ENCODE measurements at regions not wholly inside any gene's neighbourhood (a gene's known extent, or its start where the extent isn't known, plus 50 kb on each side); places are given as distances from the start of the nearest gene placed in this dataset.

DNA sequence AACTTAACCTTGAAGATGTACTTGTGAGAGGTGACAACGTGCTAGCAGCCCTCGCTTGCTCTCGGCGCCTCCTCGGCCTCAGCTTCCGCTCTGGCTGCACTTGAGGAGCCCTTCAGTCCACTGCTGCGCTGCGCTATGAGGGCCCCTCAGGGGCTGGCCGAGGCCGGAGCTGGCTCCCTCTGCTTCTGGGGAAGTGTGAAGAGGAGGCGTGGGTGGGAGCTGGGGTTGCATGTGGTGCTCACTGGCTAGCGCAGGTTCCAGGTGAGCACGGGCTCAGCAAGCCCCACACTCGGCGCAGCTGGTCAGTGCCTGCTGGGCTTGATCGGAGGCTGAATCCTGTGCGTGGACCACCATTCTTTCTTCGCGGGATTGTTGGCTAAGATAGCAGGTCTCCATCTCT, 166.1 kb downstream of the MRPS30 start:
- no peak for TF ChIP-seq SMC3 (conservative IDR thresholded peaks at IDR 0.05; ENCODE audit: poor library complexity)
- no peak for TF ChIP-seq EZH2 (IDR thresholded peaks at IDR 0.05; ENCODE audit: borderline replicate concordance, insufficient read depth, low read length, poor library complexity, severe bottlenecking)
- TF ChIP-seq, protein P1, sequence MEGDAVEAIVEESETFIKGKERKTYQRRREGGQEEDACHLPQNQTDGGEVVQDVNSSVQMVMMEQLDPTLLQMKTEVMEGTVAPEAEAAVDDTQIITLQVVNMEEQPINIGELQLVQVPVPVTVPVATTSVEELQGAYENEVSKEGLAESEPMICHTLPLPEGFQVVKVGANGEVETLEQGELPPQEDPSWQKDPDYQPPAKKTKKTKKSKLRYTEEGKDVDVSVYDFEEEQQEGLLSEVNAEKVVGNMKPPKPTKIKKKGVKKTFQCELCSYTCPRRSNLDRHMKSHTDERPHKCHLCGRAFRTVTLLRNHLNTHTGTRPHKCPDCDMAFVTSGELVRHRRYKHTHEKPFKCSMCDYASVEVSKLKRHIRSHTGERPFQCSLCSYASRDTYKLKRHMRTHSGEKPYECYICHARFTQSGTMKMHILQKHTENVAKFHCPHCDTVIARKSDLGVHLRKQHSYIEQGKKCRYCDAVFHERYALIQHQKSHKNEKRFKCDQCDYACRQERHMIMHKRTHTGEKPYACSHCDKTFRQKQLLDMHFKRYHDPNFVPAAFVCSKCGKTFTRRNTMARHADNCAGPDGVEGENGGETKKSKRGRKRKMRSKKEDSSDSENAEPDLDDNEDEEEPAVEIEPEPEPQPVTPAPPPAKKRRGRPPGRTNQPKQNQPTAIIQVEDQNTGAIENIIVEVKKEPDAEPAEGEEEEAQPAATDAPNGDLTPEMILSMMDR (IDR thresholded peaks at IDR 0.05; ENCODE audit: poor library complexity, severe bottlenecking), result no peak
- TF ChIP-seq, protein P2, sequence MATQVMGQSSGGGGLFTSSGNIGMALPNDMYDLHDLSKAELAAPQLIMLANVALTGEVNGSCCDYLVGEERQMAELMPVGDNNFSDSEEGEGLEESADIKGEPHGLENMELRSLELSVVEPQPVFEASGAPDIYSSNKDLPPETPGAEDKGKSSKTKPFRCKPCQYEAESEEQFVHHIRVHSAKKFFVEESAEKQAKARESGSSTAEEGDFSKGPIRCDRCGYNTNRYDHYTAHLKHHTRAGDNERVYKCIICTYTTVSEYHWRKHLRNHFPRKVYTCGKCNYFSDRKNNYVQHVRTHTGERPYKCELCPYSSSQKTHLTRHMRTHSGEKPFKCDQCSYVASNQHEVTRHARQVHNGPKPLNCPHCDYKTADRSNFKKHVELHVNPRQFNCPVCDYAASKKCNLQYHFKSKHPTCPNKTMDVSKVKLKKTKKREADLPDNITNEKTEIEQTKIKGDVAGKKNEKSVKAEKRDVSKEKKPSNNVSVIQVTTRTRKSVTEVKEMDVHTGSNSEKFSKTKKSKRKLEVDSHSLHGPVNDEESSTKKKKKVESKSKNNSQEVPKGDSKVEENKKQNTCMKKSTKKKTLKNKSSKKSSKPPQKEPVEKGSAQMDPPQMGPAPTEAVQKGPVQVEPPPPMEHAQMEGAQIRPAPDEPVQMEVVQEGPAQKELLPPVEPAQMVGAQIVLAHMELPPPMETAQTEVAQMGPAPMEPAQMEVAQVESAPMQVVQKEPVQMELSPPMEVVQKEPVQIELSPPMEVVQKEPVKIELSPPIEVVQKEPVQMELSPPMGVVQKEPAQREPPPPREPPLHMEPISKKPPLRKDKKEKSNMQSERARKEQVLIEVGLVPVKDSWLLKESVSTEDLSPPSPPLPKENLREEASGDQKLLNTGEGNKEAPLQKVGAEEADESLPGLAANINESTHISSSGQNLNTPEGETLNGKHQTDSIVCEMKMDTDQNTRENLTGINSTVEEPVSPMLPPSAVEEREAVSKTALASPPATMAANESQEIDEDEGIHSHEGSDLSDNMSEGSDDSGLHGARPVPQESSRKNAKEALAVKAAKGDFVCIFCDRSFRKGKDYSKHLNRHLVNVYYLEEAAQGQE (IDR thresholded peaks at IDR 0.05; ENCODE audit: borderline replicate concordance), result no peak
- no peak for TF ChIP-seq POLR2AphosphoS5 (IDR thresholded peaks at IDR 0.05)
- TF ChIP-seq EP300 (conservative IDR thresholded peaks at IDR 0.05; ENCODE audit: poor library complexity, severe bottlenecking), result no peak
- no peak for TF ChIP-seq RAD21 (conservative IDR thresholded peaks at IDR 0.05)
